Naive thymus-derived CD8-positive, alpha-beta T cell (primary cell): ENCODE measurements at regions not wholly inside any gene's neighbourhood (a gene's known extent, or its start where the extent isn't known, plus 50 kb on each side); places are given as distances from the start of the nearest gene placed in this dataset.
"Not testable (repeated sequence)": the region's sequence is repeated elsewhere in the genome, so short reads cannot be mapped to it uniquely, and the experiment has no call there.

ENCODE experiments used
- ATAC-seq, 2 donors: fragments of 150-1000 bp; cut with Tn5 transposase in 1 of 2; sonication (Bioruptor Pico), chemical (Tn5 transposase) in 1 of 2; 1 replicate in 1 of 2; 2 replicates in 1 of 2; pipeline ENCODE4 v1.10.0; 2021; ENCODE audit warnings: mild to moderate bottlenecking in 2 of 2, moderate library complexity in 2 of 2
- POLR2A ChIA-PET: fragments of 350-600 bp; sonication (Branson Sonifier 250); formaldehyde crosslinking; loops from one replicate; lab custom pipeline; 2021; ENCODE audit warnings: antibody characterized with exemption; lab: Charles Lee
- DNase-seq, 10 donors: peaks; one replicate each; pipeline versions ENCODE4 v3.0.0 to v3.0.0-alpha.2; 2020 to 2022
- H3K27ac Mint-ChIP-seq, 10 donors: one replicate each; pipeline ENCODE4 v1.8.0; 2020 to 2022; ENCODE audit warnings: mild to moderate bottlenecking in 10 of 10, mixed read lengths in 10 of 10, moderate library complexity in 4 of 10, inconsistent platforms in 1 of 10
- H3K27me3 Mint-ChIP-seq, 5 donors: one replicate each; pipeline ENCODE4 v1.8.0; 2021 to 2022; ENCODE audit warnings: mixed read lengths in 5 of 5
- H3K36me3 Mint-ChIP-seq, 3 donors: one replicate each; pipeline ENCODE4 v1.8.0; 2020 to 2022; ENCODE audit warnings: mixed read lengths in 3 of 3, mild to moderate bottlenecking in 2 of 3, inconsistent platforms in 1 of 3
- H3K4me1 Mint-ChIP-seq, 4 donors: one replicate each; pipeline ENCODE4 v1.8.0; 2021 to 2022; ENCODE audit warnings: mixed read lengths in 4 of 4
- H3K4me3 Mint-ChIP-seq, 10 donors: one replicate each; pipeline ENCODE4 v1.8.0; 2020 to 2022; ENCODE audit warnings: mild to moderate bottlenecking in 10 of 10, mixed read lengths in 10 of 10, moderate library complexity in 6 of 10, inconsistent platforms in 1 of 10
- H3K9me3 Mint-ChIP-seq, 9 donors: one replicate each; pipeline ENCODE4 v1.8.0; 2020 to 2022; ENCODE audit warnings: mixed read lengths in 9 of 9, mild to moderate bottlenecking in 3 of 9, inconsistent platforms in 1 of 9, moderate library complexity in 1 of 9

DNA sequence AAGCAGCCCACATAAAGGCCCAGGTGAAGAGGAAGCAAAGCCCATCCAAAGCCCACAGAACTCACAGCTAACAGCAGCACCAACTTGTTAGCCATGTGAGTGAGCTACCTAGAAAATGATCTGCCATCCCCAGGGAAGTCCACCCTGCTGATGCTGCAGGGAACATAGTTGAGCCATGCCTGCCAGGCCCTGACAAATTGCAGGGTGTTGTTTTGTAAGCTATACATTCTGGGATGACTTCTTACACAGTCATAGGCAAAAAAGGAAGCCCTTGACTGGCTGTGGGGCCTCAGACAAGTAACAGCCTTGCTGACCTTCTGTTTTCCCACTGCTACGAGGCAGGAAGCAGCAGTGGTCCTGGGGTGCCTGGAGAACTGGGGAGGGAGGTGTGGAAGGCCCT is 262.7 kb downstream of the MATN1 start:
- no peak overlapping the region for H3K4me3 Mint-ChIP-seq

DNA sequence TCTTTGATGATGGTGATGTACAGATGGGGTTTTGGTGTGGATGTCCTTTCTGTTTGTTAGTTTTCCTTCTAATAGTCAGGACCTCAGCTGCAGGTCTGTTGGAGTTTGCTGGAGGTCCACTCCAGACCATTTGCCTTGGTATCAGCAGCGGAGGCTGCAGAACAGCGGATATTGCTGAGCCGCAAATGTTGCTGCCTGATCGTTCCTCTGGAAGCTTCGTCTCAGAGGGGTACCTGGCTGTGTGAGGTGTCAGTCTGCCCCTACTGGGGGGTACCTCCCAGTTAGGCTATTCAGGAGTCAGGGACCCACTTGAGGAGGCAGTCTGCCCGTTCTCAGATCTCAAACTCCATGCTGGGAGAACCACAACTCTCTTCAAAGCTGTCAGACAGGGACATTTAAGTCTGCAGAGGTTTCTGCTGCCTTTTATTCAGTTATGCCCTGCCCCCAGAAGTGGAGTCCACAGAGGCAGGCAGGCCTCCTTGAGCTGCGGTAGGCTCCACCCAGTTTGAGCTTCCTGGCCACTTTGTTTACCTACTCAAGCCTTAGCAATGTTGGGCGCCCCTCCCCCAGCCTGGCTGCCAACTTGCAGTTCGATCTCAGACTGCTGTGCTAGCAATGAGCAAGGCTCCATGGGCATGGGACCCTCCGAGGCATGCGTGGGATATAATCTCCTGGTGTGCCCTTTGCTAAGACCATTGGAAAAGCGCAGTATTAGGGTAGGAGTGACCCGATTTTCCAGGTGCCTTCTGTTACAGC is 264.5 kb downstream of the MATN1 start:
- peaks cover 1 to 31% (median 17%) of the 10 kb centered on the region in 5 donors for H3K27me3 Mint-ChIP-seq
- H3K9me3 Mint-ChIP-seq, H3K4me1 Mint-ChIP-seq, POLR2A ChIA-PET, H3K27ac Mint-ChIP-seq, H3K36me3 Mint-ChIP-seq, ATAC-seq, H3K4me3 Mint-ChIP-seq: not testable (repeated sequence)
- peak in 2 of 10 donors; percentile 14 to 46 for DNase-seq

More for the DNA sequence above, 262.7 kb downstream of the MATN1 start:
- Mint-ChIP-seq H3K9me3 (peaks cover 0 to 6% (median 0%) of the 10 kb centered on the region in 9 donors), H3K27me3 (peaks cover 1 to 31% (median 17%) of the 10 kb centered on the region in 5 donors), H3K36me3 (peaks cover 0 to 4% (median 0%) of the 10 kb centered on the region in 3 donors), H3K4me1 (no peaks in the 10 kb centered on the region), H3K27ac (no peak overlapping the region)
- DNase-seq = no peak
- ATAC-seq = no peak
- POLR2A ChIA-PET = no interaction called here

DNA sequence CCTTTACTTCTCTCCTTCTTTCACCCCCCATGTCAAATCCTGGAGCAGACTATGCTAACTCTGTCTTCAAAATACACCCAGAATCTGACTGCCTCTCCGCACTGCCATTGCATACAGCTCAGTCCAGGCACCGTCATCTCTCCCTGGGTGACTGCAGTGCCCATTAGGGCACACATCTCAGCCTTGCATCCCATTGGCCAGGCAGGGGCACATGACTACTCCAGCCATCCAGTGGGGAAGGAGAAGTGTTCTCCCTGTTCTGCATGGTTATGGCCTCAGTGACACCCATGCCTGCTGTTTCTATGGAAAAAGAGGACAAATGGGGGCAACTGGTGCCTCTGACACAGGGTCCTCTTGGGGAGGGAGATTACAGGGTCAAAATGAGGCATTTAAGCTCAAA is 270.5 kb downstream of the MATN1 start:
- Mint-ChIP-seq H3K27ac (no peak overlapping the region), H3K4me3 (no peak overlapping the region), H3K27me3 (peaks cover 4 to 34% (median 14%) of the 10 kb centered on the region in 5 donors), H3K9me3 (peaks cover 0 to 10% (median 0%) of the 10 kb centered on the region in 9 donors), H3K4me1 (no peaks in the 10 kb centered on the region), H3K36me3 (no peaks in the 10 kb centered on the region)
- ATAC-seq (no peak), DNase-seq (peak in 1 of 10 donors; percentile 23)
- POLR2A ChIA-PET = no interaction called here

DNA sequence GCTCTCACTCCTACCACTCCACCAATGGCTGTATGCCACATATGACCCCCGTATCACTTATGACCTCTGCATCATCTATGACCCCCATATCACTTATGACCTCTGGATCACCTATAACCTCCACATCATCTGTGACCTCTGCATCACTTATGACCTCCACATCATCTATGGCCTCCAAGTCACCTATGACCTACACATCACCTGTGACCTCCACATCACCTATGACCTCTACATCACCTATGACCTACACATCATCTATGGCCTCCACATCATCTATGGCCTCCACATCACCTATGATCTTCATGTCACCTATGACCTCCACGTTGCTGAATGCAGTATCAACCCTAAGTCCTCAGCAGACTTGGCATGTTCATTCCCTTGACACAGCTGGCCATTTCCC is 271.2 kb downstream of the MATN1 start:
- Mint-ChIP-seq H3K27ac (no peak overlapping the region), H3K36me3 (no peaks in the 10 kb centered on the region), H3K27me3 (peaks cover 5 to 36% (median 17%) of the 10 kb centered on the region in 5 donors), H3K4me1 (no peaks in the 10 kb centered on the region), H3K9me3 (peaks cover 0 to 10% (median 0%) of the 10 kb centered on the region in 9 donors), H3K4me3 (no peak overlapping the region)
- POLR2A ChIA-PET = no interaction called here
- ATAC-seq = no peak
- no peak for DNase-seq

DNA sequence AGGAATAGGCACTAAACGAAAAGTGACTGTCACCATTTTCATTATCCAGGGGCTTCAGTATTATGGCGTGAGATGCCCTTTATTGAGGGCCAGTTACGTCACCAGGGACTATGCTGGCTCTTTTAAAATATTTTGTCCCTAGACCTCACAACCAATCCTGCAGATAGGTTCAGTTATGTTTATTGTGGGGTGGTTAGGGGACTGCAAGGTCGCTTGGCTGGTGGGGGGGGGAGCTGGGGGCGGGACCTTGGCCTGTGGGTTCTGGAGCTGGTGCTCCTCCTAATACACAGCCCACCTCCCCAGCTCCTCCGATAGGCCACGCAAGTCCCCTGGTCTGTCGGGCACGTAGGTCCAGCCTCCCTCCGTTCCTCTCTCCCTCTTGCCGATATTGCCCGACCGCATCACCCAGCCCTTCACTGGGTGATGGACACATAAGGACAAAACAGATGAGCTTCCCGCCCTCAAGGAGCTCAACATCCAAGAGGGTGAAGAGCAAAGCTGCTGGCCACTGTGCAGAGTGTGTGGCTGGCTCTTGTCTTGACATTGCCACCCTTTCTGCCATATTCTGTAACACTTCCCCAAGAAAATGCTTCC is 271.8 kb downstream of the MATN1 start:
- peaks cover 4 to 42% (median 14%) of the 10 kb centered on the region in 5 donors for H3K27me3 Mint-ChIP-seq
- H3K36me3 Mint-ChIP-seq = no peaks in the 10 kb centered on the region
- no peak overlapping the region for H3K27ac Mint-ChIP-seq
- ATAC-seq (no peak), DNase-seq (no peak)
- H3K4me3 Mint-ChIP-seq = no peak overlapping the region
- POLR2A ChIA-PET = no interaction called here
- H3K9me3 Mint-ChIP-seq = peaks cover 0 to 10% (median 0%) of the 10 kb centered on the region in 9 donors
- H3K4me1 Mint-ChIP-seq = no peaks in the 10 kb centered on the region

DNA sequence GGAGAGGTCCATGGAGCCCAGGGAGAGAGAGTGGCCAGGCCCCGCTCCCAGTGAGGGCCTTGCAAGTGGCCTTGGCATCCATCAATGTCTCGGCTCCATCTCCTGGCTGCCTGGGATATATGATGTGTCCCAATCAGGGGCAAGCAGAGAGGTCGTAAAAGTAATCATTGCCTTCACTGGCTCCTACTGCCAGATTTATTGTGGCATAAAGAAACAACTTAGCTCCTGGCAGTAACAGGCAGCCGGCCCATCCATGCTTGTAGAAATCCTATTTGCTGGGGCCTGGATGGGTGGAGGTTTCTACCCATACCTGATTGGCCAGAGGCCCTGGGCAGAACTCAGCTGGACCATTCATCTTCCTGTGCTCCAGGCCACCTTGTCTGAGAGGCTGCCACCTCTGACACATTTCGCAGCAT is 272.6 kb downstream of the MATN1 start:
- H3K27ac Mint-ChIP-seq = no peak overlapping the region
- DNase-seq (no peak), ATAC-seq (no peak)
- POLR2A ChIA-PET = no interaction called here
- peaks cover 0 to 10% (median 0%) of the 10 kb centered on the region in 9 donors for H3K9me3 Mint-ChIP-seq
- H3K4me1 Mint-ChIP-seq = no peaks in the 10 kb centered on the region
- no peak overlapping the region for H3K4me3 Mint-ChIP-seq
- peaks cover 4 to 43% (median 14%) of the 10 kb centered on the region in 5 donors for H3K27me3 Mint-ChIP-seq
- H3K36me3 Mint-ChIP-seq = no peaks in the 10 kb centered on the region

DNA sequence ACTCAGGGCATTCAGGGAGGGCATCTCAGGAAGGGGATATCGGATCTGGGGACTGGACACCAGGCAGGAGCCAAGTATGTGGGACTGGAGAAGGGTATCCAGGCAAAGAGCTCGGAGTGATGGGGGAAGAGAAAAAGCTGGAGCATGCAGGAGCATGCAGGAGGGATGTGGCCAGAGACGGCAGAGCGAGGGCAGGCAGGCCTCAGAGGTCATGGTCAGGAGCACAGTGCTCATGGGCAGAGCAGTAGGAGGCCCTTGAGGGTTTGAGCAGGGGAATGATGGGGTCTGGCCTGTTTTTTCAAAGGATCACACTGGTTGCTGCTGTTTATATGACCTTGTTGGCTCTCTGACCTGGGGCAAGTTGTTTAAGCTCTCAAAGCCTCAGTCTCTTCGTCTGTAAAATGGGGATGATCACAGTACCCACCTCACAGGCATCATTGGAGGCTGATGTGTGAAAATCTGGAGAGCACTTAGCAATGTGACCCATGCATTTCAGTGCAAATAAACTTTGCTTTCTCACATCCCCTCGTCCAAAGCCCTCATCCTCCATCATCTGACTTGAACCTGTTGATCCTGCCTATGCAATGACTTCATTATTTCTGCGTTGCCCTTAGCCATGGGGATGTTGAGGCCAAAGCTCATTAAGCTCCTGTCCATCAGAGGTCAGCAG is 273.1 kb downstream of the MATN1 start:
- H3K4me3 Mint-ChIP-seq = no peak overlapping the region
- H3K27me3 Mint-ChIP-seq = peaks cover 4 to 43% (median 14%) of the 10 kb centered on the region in 5 donors
- no peaks in the 10 kb centered on the region for H3K4me1 Mint-ChIP-seq
- POLR2A ChIA-PET = no interaction called here
- ATAC-seq (no peak), DNase-seq (no peak)
- no peak overlapping the region for H3K27ac Mint-ChIP-seq
- no peaks in the 10 kb centered on the region for H3K36me3 Mint-ChIP-seq
- H3K9me3 Mint-ChIP-seq = peaks cover 0 to 10% (median under 1%) of the 10 kb centered on the region in 9 donors

DNA sequence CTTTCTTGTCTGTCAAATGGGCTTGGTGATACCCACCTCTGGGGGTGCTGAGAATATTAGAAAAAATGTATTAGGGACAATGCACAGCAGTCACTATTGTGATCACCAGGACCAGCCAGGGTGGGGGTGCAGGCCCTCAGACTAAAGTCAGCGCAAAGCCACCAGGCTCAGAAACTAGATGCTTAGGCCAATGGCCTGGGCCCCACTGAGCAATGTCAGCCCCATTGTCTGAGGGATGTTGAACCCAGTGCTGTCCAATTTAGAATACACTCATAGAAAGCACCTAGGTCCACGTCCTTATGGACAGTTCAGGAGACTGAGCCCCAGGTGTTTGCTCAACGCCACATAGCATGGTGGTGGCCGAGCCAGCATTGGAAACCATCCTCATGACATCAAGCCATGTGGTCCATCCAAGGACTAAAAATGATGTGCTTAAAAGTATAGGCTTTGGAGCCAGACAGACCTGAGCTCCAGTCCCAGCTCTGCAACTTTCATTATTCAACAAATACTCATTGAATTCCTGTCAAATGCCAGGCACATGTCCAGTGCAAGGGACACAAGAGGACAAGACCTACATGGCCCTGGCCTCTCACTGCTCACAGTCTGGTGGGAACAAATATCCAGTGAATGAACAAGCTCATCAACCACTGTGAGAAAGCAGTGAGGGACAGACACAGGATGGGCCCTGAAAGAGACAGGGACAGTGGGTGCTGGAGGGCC is 273.8 kb downstream of the MATN1 start:
- no peak for DNase-seq
- POLR2A ChIA-PET = no interaction called here
- peaks cover 0 to 12% (median 1%) of the 10 kb centered on the region in 9 donors for H3K9me3 Mint-ChIP-seq

DNA sequence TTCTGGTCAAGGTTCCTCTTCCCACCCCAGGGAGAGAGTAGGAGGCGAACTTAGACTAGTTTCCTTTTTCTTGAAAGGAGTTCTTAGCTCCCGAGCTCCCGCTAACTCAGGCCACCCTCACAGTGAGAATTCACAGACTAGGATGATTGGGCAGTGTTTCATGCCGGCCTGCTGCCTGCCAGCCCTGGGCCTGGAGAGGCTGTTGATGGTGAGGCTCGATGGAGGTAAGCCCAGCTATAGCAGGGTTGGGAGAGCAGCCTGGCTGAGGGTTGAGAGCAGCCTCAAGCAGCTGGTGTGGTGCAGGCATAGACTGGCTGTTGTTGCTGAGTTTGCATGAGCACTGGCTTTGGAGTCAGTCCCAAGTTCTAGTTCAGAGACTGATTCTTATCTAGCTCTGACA is 274.4 kb downstream of the MATN1 start:
- POLR2A ChIA-PET = no interaction called here
- no peak for DNase-seq
- H3K4me1 Mint-ChIP-seq = no peaks in the 10 kb centered on the region

More for the DNA sequence above, 273.8 kb downstream of the MATN1 start:
- Mint-ChIP-seq H3K4me1 (no peaks in the 10 kb centered on the region), H3K27ac (no peak overlapping the region), H3K27me3 (peaks cover 4 to 43% (median 14%) of the 10 kb centered on the region in 5 donors), H3K4me3 (no peak overlapping the region), H3K36me3 (peaks cover 0 to under 1% (median 0%) of the 10 kb centered on the region in 3 donors)
- no peak for ATAC-seq

DNA sequence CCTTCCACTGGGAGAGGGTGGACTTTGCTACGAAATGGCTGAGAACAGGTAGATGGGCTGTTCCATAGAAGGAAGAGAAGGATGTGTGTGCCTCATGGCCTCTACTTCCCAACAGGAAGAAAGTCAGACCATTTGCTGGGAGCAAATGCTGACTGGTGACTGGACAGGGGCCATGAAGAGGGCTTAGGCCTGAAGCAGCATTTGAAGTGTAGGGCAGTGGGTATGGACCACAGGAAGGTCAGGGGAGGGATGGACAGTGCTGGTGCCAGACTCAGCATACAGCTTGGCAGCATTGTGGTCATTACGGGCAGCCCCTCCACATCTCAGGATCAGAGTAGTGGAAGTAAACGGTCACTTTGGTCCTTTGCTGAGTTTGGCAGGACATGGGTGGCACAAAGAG is 275.7 kb downstream of the MATN1 start:
- peaks cover 0 to 7% (median 0%) of the 10 kb centered on the region in 3 donors for H3K36me3 Mint-ChIP-seq
- ATAC-seq (no peak), DNase-seq (no peak)
- no peaks in the 10 kb centered on the region for H3K4me1 Mint-ChIP-seq
- peak overlapping the region in 1 of 10 donors; percentile 25 for H3K27ac Mint-ChIP-seq
- POLR2A ChIA-PET = no interaction called here
- H3K4me3 Mint-ChIP-seq = no peak overlapping the region
- peaks cover 4 to 39% (median 12%) of the 10 kb centered on the region in 5 donors for H3K27me3 Mint-ChIP-seq
- H3K9me3 Mint-ChIP-seq = peaks cover 0 to 12% (median 4%) of the 10 kb centered on the region in 9 donors

More for the DNA sequence above, 274.4 kb downstream of the MATN1 start:
- no peak overlapping the region for H3K4me3 Mint-ChIP-seq
- peaks cover 4 to 43% (median 14%) of the 10 kb centered on the region in 5 donors for H3K27me3 Mint-ChIP-seq
- H3K36me3 Mint-ChIP-seq = peaks cover 0 to 6% (median 0%) of the 10 kb centered on the region in 3 donors
- no peak overlapping the region for H3K27ac Mint-ChIP-seq
- no peak for ATAC-seq
- peaks cover 0 to 17% (median 5%) of the 10 kb centered on the region in 9 donors for H3K9me3 Mint-ChIP-seq

DNA sequence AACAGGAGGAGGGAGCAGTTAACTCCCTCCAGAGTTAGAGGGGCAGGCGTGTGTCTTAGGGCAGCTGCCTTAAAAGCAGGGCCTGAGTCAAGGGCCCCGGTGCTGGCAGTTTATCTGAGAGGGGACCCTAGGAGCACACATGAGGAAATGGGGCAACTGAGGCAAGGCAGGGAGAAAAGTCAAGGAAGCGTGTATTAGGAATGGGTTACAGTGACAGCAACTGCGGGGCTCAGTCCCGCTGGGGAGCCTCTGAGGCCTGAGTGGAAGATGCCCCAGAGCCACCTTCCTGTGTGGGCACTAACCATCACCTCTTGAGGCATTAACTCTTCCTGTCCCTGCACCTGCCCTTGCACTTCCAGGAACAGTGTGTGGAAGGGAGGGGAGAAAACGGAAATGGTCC is 276.3 kb downstream of the MATN1 start:
- Mint-ChIP-seq H3K4me3 (no peak overlapping the region), H3K4me1 (no peaks in the 10 kb centered on the region), H3K9me3 (peaks cover 0 to 12% (median 4%) of the 10 kb centered on the region in 9 donors), H3K27ac (peak overlapping the region in 1 of 10 donors; percentile 28), H3K36me3 (peaks cover 0 to 7% (median 0%) of the 10 kb centered on the region in 3 donors), H3K27me3 (peaks cover 4 to 33% (median 12%) of the 10 kb centered on the region in 5 donors)
- ATAC-seq = no peak
- no peak for DNase-seq
- POLR2A ChIA-PET = no interaction called here

DNA sequence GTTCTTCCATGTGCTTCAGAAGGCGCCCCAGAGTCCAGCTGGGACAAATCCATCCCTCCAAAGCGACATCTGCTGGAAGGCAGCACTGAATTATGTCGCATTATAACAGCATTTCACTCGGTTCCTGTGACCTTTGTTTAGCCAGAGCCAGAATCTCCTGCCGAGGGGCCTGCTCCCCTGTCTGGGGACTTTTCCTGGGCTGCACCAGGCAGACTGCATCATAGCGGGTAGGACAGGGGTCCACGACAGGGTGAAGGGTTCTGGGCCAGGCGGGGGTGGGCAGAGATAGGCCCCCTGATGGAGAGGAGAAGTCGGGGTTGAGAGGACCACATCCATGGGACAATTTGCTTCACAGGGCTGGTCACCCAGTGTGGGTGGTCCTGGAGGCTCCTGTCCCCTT is 276.9 kb downstream of the MATN1 start:
- no peak for ATAC-seq

More for the DNA sequence above, 276.9 kb downstream of the MATN1 start:
- Mint-ChIP-seq H3K27me3 (peaks cover 4 to 28% (median 12%) of the 10 kb centered on the region in 5 donors), H3K4me3 (no peak overlapping the region), H3K4me1 (no peaks in the 10 kb centered on the region), H3K36me3 (peaks cover 0 to 7% (median 0%) of the 10 kb centered on the region in 3 donors), H3K9me3 (peaks cover 0 to 12% (median 4%) of the 10 kb centered on the region in 9 donors), H3K27ac (no peak overlapping the region)
- DNase-seq = no peak
- POLR2A ChIA-PET = no interaction called here
